IMR-90 (cell line): ENCODE measurements at regions not wholly inside any gene's neighbourhood (a gene's known extent, or its start where the extent isn't known, plus 50 kb on each side); places are given as distances from the start of the nearest gene placed in this dataset.

Source experiments
- MXI1 ChIP-seq: IDR thresholded peaks from 2 replicates; pipeline ENCODE4 v1.6.1; 2012; ENCODE audit warnings: low read depth, mild to moderate bottlenecking, low read length, moderate library complexity, borderline replicate concordance
- POLR2A ChIP-seq: IDR thresholded peaks from 2 replicates; pipeline ENCODE4 v1.6.1; 2012; ENCODE audit warnings: mild to moderate bottlenecking, low read depth, low read length
- TF ChIP-seq, protein P1 (sequence below): conservative IDR thresholded peaks from 2 replicates; pipeline ENCODE4 v1.5.1; 2012; ENCODE audit warnings: mild to moderate bottlenecking, low read depth, low read length, improper control_type of control experiment

DNA sequence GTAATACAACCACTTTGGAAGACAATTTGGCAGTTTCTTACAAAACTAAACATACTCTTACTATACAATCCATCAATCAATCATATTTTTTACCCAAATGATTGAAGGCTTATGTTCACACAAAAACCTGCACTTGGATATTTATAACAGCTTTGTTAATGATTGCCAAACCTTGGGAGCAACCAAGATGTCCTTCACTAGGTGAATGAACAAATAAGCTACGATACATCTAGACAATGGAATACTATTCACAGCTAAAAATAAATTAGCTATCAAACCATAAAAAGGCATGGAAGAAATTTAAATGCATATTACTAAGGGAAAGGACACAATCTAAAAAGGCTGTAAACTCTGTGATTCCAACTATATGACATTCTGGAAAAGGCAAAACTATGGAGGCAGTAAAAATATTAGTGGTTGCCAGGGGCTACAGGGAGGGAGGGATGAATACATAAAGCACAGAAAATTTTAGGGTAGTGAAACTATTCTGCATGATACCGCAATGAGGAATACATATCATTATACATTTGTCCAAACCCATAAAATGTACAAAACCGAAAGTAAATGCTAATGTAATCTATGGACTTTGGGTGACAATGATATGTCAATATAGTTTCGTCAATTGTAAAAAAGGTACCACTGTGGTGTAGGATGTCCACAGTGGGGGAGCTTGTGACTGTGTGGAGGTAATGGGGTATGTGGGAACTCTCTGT, 70.5 kb downstream of the GPR65 start:
- TF ChIP-seq POLR2A (no peak), MXI1 (no peak)
- TF ChIP-seq, protein P1, sequence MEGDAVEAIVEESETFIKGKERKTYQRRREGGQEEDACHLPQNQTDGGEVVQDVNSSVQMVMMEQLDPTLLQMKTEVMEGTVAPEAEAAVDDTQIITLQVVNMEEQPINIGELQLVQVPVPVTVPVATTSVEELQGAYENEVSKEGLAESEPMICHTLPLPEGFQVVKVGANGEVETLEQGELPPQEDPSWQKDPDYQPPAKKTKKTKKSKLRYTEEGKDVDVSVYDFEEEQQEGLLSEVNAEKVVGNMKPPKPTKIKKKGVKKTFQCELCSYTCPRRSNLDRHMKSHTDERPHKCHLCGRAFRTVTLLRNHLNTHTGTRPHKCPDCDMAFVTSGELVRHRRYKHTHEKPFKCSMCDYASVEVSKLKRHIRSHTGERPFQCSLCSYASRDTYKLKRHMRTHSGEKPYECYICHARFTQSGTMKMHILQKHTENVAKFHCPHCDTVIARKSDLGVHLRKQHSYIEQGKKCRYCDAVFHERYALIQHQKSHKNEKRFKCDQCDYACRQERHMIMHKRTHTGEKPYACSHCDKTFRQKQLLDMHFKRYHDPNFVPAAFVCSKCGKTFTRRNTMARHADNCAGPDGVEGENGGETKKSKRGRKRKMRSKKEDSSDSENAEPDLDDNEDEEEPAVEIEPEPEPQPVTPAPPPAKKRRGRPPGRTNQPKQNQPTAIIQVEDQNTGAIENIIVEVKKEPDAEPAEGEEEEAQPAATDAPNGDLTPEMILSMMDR = no peak
